OCI-LY3 (cell line): ENCODE measurements at regions not wholly inside any gene's neighbourhood (a gene's known extent, or its start where the extent isn't known, plus 50 kb on each side); places are given as distances from the start of the nearest gene placed in this dataset.
"Not testable (repeated sequence)": the region's sequence is repeated elsewhere in the genome, so short reads cannot be mapped to it uniquely, and the experiment has no call there.

Experiments
- H2AFZ ChIP-seq: fragments of 200-600, 300-600 bp; shearing (Covaris generic); 2 replicates; pipeline ENCODE4 v1.6.0; 2014; ENCODE audit warnings: antibody characterized with exemption, low read depth, low read length
- H3K27ac ChIP-seq: fragments of 200-600, 300-600 bp; sonication (generic); 2 replicates; pipeline ENCODE4 v1.5.1; 2014; ENCODE audit warnings: mild to moderate bottlenecking, low read length, moderate library complexity, mixed read lengths
- H3K27me3 ChIP-seq: fragments of 200-600, 300-600 bp; sonication (generic); 2 replicates; pipeline ENCODE4 v1.6.1; 2014; ENCODE audit warnings: low read depth, low read length, mixed read lengths
- H3K36me3 ChIP-seq: fragments of 200-600, 300-600 bp; sonication (generic); replicated peaks from 2 replicates; pipeline ENCODE3; 2014; ENCODE audit warnings: low read depth, low read length, mixed read lengths
- H3K4me1 ChIP-seq: fragments of 300-600, 200-600 bp; sonication (generic); 2 replicates; pipeline ENCODE4 v1.6.1; 2014; ENCODE audit warnings: low read length, mixed read lengths
- H3K4me2 ChIP-seq: fragments of 200-600, 300-600 bp; sonication (generic); 2 replicates; pipeline ENCODE4 v1.6.1; 2014; ENCODE audit warnings: low read length, mixed read lengths
- H3K4me3 ChIP-seq: fragments of 300-600, 200-600 bp; sonication (generic); 2 replicates; pipeline ENCODE4 v1.5.1; 2014; ENCODE audit warnings: antibody characterized with exemption, mild to moderate bottlenecking, low read length, moderate library complexity
- H3K79me2 ChIP-seq: fragments of 300-600, 200-600 bp; shearing (Covaris generic); 2 replicates; pipeline ENCODE4 v1.6.1; 2014; ENCODE audit warnings: mild to moderate bottlenecking, low read length, mixed read lengths
- H3K9ac ChIP-seq: fragments of 300-600, 200-600 bp; shearing (Covaris generic); 2 replicates; pipeline ENCODE4 v1.6.0; 2014; ENCODE audit warnings: mild to moderate bottlenecking, low read length, moderate library complexity
- H3K9me3 ChIP-seq: fragments of 200-600, 300-600 bp; shearing (Covaris generic); 2 replicates; pipeline ENCODE4 v1.6.1; 2014; ENCODE audit warnings: low read length, mixed read lengths; ENCODE audit not compliant: insufficient read depth
- H4K20me1 ChIP-seq: fragments of 200-600, 300-600 bp; sonication (generic); 2 replicates; pipeline ENCODE4 v1.6.1; 2016; ENCODE audit warnings: low read length, mixed read lengths; ENCODE audit not compliant: insufficient read depth
- EZH2phosphoT487 ChIP-seq: fragments of 200-600 bp; shearing (Covaris generic); IDR thresholded peaks from 2 replicates; pipeline ENCODE4 v1.6.1; 2018; ENCODE audit warnings: antibody characterized with exemption, mixed run types, low read depth
- TF ChIP-seq, protein P1 (sequence below): fragments of 200-600, 300-600 bp; sonication (generic); IDR thresholded peaks from 2 replicates; pipeline ENCODE4 v1.5.1; 2014; ENCODE audit warnings: antibody characterized with exemption, low read length, low read depth

DNA sequence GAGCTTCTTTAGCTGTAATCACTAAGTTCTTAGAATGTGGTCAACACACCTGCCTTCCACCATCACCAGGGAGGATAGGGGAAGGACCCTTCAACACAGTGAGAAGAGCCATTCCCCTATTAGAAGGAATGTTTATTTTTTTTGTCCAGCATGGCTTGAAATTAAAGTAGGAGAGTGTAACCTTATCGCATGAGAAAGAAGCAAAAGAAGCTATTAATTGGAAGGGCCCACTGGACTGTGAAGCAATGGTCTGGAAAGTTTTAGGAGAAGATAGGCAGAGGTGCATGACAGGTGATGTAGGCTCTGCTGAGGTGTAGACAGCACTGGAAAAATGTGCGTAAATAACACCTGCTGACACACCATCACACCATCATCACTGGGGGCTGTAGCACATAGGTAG lies 1526.0 kb downstream of the MAT2B start:
- no peak for TF ChIP-seq EZH2phosphoT487
- TF ChIP-seq, protein P1, sequence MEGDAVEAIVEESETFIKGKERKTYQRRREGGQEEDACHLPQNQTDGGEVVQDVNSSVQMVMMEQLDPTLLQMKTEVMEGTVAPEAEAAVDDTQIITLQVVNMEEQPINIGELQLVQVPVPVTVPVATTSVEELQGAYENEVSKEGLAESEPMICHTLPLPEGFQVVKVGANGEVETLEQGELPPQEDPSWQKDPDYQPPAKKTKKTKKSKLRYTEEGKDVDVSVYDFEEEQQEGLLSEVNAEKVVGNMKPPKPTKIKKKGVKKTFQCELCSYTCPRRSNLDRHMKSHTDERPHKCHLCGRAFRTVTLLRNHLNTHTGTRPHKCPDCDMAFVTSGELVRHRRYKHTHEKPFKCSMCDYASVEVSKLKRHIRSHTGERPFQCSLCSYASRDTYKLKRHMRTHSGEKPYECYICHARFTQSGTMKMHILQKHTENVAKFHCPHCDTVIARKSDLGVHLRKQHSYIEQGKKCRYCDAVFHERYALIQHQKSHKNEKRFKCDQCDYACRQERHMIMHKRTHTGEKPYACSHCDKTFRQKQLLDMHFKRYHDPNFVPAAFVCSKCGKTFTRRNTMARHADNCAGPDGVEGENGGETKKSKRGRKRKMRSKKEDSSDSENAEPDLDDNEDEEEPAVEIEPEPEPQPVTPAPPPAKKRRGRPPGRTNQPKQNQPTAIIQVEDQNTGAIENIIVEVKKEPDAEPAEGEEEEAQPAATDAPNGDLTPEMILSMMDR, result no peak
- Histone ChIP-seq H3K4me1 (no peaks in the 10 kb centered on the region), H3K36me3 (no peaks in the 10 kb centered on the region), H3K79me2 (no peaks in the 10 kb centered on the region), H4K20me1 (no peaks in the 10 kb centered on the region), H3K4me3 (no peak overlapping the region), H3K4me2 (no peak overlapping the region), H3K27me3 (no peaks in the 10 kb centered on the region), H3K27ac (no peak overlapping the region), H2AFZ (no peak overlapping the region), H3K9ac (no peak overlapping the region), H3K9me3 (no peaks in the 10 kb centered on the region)

DNA sequence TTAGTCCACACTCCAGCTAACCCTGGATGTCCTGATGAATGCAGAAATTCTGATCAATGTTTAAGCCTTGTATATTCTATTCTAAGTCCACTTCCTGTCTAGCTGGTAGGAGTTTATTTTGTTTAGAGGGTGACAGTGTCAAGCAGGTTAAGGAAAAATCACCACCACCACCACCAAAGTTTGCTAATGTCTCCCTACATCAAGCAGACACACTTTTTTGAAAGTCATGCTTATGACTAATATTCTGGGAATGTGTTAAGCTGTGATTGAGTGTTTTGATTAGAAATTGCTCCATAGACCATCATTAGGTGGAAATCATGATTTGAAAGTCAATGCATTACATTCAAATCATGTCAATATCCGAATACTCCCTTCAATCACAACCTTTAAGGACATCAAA lies 1530.1 kb downstream of the MAT2B start:
- Histone ChIP-seq H4K20me1 (no peaks in the 10 kb centered on the region), H3K27me3 (no peaks in the 10 kb centered on the region), H3K36me3 (no peaks in the 10 kb centered on the region), H3K9ac (no peak overlapping the region), H3K27ac (no peak overlapping the region), H3K79me2 (no peaks in the 10 kb centered on the region), H2AFZ (no peak overlapping the region), H3K9me3 (no peaks in the 10 kb centered on the region), H3K4me3 (no peak overlapping the region), H3K4me2 (no peak overlapping the region), H3K4me1 (no peaks in the 10 kb centered on the region)
- no peak for TF ChIP-seq EZH2phosphoT487
- TF ChIP-seq, protein P1, result no peak

DNA sequence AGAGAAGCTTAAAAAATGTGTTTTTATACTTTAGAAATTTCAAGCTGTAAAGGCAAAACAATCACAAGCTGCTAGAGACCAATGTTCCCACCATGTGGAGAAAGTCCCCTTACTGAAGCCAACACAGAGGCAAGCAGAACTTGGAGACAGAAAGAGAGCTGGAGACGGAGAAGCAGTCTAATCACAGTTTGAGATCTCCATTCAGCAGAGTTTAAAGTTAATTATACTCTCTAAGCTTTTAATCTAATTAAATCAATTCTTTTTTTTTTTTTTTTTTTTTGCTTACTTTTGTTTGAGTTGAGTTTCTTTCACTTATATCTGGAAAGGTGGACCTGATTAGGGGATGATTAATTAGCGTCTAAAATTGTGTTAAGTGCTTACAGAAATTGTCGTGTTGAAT lies 1534.3 kb downstream of the MAT2B start:
- Histone ChIP-seq H3K4me2 (no peak overlapping the region), H3K36me3 (no peaks in the 10 kb centered on the region), H4K20me1 (no peaks in the 10 kb centered on the region), H3K9me3 (no peaks in the 10 kb centered on the region), H3K27ac (no peak overlapping the region), H3K27me3 (no peaks in the 10 kb centered on the region), H2AFZ (no peak overlapping the region), H3K4me1 (no peaks in the 10 kb centered on the region), H3K79me2 (no peaks in the 10 kb centered on the region), H3K9ac (no peak overlapping the region), H3K4me3 (no peak overlapping the region)
- no peak for TF ChIP-seq EZH2phosphoT487
- TF ChIP-seq, protein P1, result no peak

DNA sequence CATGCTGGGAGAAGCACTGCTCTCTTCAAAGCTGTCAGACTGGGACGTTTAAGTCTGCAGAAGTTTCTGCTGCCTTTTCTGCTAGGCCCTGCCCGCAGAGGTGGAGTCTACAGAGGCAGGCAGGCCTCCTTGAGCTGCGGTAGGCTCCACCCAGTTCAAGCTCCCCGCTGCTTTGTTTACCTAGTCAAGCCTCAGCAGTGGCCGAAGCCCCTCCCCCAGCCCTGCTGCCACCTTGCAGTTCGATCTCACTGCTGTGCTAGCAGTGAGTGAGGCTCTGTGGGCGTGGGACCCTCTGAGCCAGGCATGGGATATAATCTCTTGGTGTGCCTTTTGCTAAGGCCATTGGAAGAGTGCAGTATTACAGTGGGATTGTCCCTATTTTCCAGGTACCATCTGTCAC lies 1540.5 kb downstream of the MAT2B start:
- H4K20me1 ChIP-seq, H3K4me2 ChIP-seq, H3K36me3 ChIP-seq, H3K4me3 ChIP-seq, H3K79me2 ChIP-seq, H3K9ac ChIP-seq, H2AFZ ChIP-seq, H3K27me3 ChIP-seq, H3K27ac ChIP-seq, H3K4me1 ChIP-seq, H3K9me3 ChIP-seq: not testable (repeated sequence)

DNA sequence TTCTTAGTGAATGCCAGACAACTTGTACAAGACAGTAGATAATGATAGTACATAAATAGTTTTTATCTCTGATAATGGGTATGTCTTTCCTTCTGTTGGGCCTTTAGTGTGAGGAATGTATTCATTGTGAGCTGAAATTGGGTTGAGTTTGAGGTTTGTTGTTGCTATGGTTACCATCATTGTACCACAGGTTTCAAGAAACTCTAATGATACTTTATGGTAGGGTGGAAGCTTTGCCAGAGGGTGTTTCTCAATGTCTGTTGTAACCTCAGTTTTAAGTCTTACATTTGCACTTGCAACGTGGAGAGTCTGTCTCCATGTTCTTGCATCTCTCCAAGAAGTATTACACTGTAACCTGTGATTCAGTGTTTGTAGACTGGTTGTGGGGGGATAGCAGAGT lies 1550.1 kb downstream of the MAT2B start:
- H3K4me3 ChIP-seq, result no peak overlapping the region
- no peaks in the 10 kb centered on the region for H4K20me1 ChIP-seq
- H3K27me3 ChIP-seq, result no peaks in the 10 kb centered on the region
- no peaks in the 10 kb centered on the region for H3K36me3 ChIP-seq
- no peak for TF ChIP-seq EZH2phosphoT487
- TF ChIP-seq, protein P1, result no peak
- H3K79me2 ChIP-seq, result no peaks in the 10 kb centered on the region
- H3K4me1 ChIP-seq, result no peaks in the 10 kb centered on the region
- H3K9me3 ChIP-seq, result no peaks in the 10 kb centered on the region
- no peak overlapping the region for H3K27ac ChIP-seq
- no peak overlapping the region for H3K4me2 ChIP-seq
- H3K9ac ChIP-seq, result no peak overlapping the region
- no peak overlapping the region for H2AFZ ChIP-seq
